ENCODE measurements at regions not wholly inside any gene's neighbourhood (a gene's known extent, or its start where the extent isn't known, plus 50 kb on each side); places are given as distances from the start of the nearest gene placed in this dataset.
"Not testable (repeated sequence)": the region's sequence is repeated elsewhere in the genome, so short reads cannot be mapped to it uniquely, and the experiment has no call there.

DNA sequence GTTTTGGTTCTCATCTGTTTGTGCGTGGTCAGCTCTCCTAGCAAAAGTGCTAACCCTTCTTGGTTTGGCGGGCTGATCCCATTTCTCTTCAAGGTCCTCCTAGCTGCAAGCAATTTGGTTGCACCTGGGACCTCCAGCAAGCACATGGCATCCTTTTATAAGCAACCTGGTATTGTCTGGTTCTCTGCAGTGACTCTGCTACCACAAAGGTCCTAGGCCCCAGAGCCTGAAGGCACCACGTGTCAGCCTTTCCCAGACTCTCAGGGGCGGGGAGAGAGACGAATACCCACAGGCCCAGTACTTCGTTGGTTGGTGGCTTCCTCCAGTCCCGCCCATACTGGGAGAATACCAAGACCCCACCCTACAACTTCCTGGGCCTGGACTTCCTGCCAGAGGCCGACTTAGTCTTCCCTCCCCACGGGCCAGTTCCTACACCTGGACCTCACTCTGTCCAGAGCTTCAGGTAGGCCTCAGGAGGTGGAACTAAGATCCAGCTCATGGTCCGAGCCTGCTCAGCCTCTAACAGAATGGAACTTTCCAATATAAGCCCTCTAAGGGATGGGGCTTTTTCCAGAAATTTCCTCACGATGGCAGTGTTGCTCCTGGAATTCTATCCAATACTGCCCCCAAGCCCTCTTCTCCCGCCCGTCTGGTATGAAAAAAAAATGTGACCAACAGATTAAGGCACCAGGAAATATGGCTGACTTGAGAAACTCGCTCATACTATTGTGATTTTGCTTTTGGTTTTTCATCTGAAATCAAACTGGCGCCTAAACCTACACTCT is 192.5 kb upstream of the STK26 start:
- DNase-seq, result peak; percentile 86

GRCh38 chrX:131831185-131831520 is 191.9 kb upstream of the STK26 start:
- no peak for DNase-seq

GRCh38 chrX:131836161-131836560 is 186.9 kb upstream of the STK26 start:
- DNase-seq, result no peak

DNA sequence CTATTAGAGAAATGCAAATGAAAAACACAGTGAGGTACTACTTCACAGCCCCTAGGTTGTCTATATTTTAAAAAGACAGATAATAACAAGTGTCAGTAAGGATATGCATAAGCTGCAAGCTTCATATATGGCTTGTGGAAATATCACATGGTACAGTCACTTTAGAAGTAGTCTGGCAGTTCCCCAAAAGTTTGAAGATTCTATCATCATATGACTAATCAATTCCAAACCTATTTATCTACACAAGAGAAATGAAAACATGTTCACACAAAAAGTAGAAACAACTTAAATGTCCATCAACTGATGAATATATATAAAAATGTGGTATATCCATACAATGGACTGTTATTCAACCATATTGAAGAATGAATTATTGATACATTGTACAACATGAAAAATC is 185.8 kb upstream of the STK26 start:
- no peak for DNase-seq

- DNase-seq, result no peak
Measured at GRCh38 chrX:131840799-131841495, 182.2 kb upstream of the STK26 start.

DNA sequence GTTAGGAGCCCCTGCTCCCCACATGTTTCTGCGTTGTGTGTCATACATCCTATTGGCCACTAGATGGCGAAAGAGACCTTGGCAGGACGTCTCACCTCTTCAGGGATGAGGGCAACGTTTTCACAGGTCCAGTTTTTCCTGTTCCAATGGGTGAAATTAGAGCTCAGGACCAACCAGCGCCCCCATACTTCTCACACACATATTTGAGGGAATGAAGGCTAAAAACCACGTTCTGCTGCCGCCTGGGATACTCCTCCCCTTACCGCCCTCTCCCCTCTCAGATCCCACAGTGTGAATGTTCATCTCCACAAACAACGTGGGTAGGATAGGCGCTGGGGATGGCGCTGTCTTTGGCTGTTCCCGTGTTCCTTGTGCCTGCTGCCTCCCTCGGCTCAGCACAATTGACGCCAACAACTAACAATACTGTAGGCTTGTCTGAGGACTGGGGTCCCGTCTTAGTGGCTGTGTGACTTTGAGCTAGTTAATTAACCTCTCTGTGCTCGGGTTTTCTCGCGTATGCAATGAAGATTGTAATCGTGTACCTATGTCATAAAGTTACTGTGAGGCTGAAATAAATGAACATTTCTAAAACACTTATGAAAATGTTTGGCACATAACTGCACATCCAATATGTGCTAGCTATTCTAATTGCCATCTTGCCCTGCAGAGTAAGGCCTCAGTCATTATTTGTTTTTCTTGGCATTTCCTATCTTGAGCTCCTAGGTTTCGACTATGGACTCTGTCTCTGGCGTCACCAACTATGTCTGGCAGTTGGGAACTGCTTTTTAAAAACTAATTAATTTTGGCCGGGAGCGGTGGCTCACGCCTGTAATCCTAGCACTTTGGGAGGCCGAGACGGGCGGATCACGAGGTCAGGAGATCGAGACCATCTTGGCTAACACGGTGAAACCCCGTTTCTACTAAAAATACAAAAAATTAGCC is 181.3 kb upstream of the STK26 start:
- peak; percentile 48 for DNase-seq

DNA sequence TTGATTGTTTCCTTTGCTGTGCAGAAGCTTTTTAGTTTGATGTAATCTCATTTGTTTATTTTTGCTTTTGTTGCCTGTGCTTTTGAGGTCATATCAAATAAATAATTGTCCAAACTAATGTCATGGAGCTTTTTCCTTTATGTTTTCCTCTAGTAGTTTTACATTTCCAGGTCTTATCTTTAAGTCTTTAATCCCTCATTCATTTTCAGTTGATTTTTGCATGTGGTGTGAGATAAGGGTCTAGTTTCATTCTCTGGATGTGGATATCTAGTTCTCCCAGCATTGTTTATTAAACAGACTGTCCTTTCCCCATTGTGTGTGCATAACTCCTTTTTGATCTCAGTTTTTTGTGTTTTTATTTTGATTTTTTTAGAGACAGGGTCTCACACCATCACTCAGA is 179.1 kb upstream of the STK26 start:
- DNase-seq, result no peak

- no peak for DNase-seq
Measured at GRCh38 chrX:131845201-131845600, 177.9 kb upstream of the STK26 start.

DNA sequence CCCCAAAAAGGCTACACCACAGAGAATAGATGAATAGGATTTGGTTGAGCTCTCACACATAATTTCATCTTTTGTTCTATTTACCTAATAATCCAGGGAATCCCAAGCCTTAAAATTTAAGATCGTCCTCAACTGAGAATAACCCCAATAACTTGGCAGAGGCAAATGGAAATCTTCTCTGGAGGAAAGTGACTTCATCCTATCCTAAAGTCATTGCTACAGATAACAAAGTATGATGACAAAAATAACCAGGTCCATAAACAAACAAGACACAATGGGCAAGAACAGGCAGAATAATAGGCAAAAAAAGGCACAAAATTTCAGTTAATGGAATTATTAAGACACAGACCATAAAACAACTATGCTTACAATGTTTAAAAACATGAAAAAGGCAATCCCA is 177.3 kb upstream of the STK26 start:
- no peak for DNase-seq

GRCh38 chrX:131850964-131851363 is 172.1 kb upstream of the STK26 start:
- DNase-seq, result not testable (repeated sequence)

DNA sequence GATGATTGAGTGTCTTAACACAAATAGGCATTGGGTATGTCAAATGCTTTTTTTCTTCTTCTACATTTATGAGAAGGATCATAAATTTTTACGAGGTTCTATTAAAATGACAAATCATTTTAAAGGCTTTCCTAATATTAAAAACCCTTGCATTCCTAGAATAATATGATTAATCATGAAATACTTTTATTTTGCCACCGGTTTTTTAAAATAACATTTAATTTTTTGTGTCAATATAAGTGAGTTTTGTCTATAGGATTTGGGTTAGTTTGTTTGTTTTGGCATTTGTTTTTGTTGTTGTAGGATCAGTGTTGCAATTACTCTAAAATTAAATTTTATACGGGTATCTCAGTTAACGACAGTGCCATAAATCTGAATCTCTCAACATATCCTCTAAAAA is 169.7 kb upstream of the STK26 start:
- DNase-seq, result no peak

GRCh38 chrX:131854581-131854980 is 168.5 kb upstream of the STK26 start:
- no peak for DNase-seq

DNA sequence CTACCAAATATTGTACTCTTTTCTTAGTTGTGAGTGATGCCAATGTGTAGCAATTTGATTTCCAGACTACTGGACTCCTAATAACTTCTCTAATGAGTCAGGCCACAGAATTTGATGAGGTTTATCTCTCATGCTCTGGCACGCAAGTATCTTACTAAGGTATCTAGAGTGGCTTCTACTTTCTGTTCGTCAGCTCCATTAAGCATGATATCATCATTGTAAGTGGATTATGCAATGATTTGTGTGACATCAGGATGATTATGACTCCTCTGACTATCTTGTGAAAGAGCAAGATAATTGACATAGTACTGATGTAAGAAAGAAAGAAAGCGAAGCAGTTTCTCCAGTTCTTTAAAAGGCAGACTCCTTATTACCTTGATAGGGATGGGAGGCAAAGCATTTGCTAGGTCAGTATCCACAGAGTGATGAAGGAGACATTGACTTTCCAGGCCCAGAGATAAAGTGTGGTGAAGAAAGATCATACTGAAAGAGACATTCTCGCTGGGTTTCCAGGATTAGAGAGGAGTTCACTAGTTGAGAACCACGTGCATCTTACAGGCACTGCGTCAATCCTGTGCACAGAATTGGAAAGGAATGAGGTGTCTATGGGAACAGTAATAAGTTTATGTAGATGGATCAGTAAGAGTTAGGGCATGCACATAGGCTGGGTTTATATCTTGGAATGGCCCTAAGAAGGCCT is 161.9 kb upstream of the STK26 start:
- no peak for DNase-seq

DNA sequence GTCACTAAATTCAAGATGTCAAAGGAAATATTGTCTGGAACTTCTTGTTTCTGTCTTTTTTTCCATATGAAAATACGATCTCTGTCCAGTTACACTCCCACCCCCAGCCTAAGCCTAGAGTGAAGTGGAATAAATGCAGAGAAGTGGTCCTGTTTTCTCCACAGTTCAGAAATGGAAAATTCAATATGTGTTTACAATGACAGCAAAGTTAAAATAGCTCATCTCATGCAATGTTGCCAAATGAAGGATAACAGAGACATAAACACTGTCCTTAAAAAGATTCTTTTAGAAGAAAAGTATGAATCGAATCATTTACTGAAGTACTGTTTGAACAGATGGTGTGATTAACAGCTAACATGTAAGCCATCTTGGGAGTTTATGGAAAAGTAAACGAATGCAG is 160.8 kb upstream of the STK26 start:
- DNase-seq, result no peak

DNA sequence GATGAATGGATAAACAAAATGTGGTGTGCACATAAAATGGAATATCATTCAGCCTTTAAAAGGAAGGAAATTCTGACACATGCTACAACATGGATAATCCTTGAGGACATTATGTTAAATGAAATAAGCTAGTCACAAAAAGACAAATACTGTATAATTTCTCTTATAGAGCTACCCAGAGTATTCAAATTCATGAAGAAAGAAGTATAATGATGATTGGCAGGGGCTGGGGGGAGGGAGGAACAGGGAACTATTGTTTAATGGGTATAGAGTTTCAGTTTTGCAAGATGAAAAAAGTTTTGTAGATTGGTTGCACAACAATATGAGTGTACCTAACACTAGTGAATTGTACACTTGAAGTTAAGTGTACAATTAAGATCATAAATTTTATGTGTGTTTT is 153.9 kb upstream of the STK26 start:
- DNase-seq, result no peak

GRCh38 chrX:131874300-131874699 is 148.8 kb upstream of the STK26 start:
- no peak for DNase-seq

- DNase-seq, result not testable (repeated sequence)
Measured at GRCh38 chrX:131875827-131876226, 147.3 kb upstream of the STK26 start.

DNA sequence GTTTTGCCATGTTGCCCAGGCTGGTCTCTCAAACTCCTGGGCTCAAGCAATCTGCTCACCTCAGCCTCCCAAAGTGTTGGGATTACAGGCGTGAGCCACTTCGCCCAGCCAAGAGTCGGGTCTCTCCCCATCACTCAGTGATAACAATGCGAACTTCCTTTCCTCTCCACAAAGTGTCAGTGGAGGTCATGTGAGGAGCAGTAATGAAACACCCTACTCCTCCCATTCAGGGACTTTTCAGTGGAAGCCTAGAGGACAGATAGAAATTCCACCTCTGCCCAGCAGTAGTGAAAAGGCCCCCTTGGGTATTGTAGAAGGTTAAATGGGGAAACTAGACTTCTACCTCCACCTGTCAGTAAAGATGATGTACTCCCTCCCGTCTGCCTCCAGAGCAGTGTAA is 141.9 kb upstream of the STK26 start:
- DNase-seq, result no peak

GRCh38 chrX:131885042-131885441 is 138.1 kb upstream of the STK26 start:
- DNase-seq, result not testable (repeated sequence)

GRCh38 chrX:131893857-131894256 is 129.2 kb upstream of the STK26 start:
- DNase-seq, result not testable (repeated sequence)

- no peak for DNase-seq
Measured at GRCh38 chrX:131894995-131895394, 128.1 kb upstream of the STK26 start.

GRCh38 chrX:131895807-131896206 is 127.3 kb upstream of the STK26 start:
- DNase-seq, result no peak

- peak; percentile 26 for DNase-seq
Measured at GRCh38 chrX:131901546-131901945, 121.6 kb upstream of the STK26 start.

Data from femur (tissue), 1 donor.